Spleen (tissue), 11 donors: ENCODE measurements at regions not wholly inside any gene's neighbourhood (a gene's known extent, or its start where the extent isn't known, plus 50 kb on each side); places are given as distances from the start of the nearest gene placed in this dataset.

ENCODE experiments used
- DNase-seq: peaks from one replicate; pipeline ENCODE4 v3.0.0-alpha.2; 2020
- H3K27ac ChIP-seq, 8 donors: fragments of 200-600 bp; sonication (generic) in 7 of 8; 1 replicate in 4 of 8; 2 replicates in 4 of 8; pipeline versions ENCODE4 v1.5.0 to v1.8.0; 2016 to 2021; ENCODE audit warnings: inconsistent platforms in 4 of 8, mild to moderate bottlenecking in 4 of 8, moderate library complexity in 1 of 8
- H3K27me3 ChIP-seq, 7 donors: fragments of 200-600 bp; sonication (generic) in 6 of 7; replicated peaks in 1 of 7; 1 replicate in 4 of 7; 2 replicates in 3 of 7; pipeline versions ENCODE4 v1.5.0 to v1.8.0; 2016 to 2021; ENCODE audit warnings: inconsistent platforms in 3 of 7, mild to moderate bottlenecking in 1 of 7
- H3K36me3 ChIP-seq, 6 donors: fragments of 200-600 bp; sonication (generic) in 5 of 6; 1 replicate in 4 of 6; 2 replicates in 2 of 6; pipeline versions ENCODE4 v1.5.0 to v1.8.0; 2016 to 2021; ENCODE audit warnings: inconsistent platforms in 2 of 6
- H3K4me1 ChIP-seq, 6 donors: fragments of 200-600 bp; sonication (generic) in 5 of 6; 1 replicate in 3 of 6; 2 replicates in 3 of 6; pipeline versions ENCODE4 v1.5.0 to v1.8.0; 2016 to 2021; ENCODE audit warnings: inconsistent platforms in 3 of 6
- H3K4me3 ChIP-seq, 8 donors: fragments of 200-600 bp; sonication (generic) in 7 of 8; 1 replicate in 4 of 8; 2 replicates in 4 of 8; pipeline versions ENCODE4 v1.5.0 to v1.8.0; 2016 to 2021; ENCODE audit warnings: inconsistent platforms in 4 of 8, mild to moderate bottlenecking in 4 of 8, moderate library complexity in 2 of 8
- H3K9me3 ChIP-seq, 8 donors: fragments of 200-600 bp; sonication (generic) in 7 of 8; 1 replicate in 4 of 8; 2 replicates in 4 of 8; pipeline versions ENCODE4 v1.5.0 to v1.8.0; 2016 to 2021; ENCODE audit warnings: inconsistent platforms in 4 of 8
- POLR2A ChIP-seq, 3 donors: fragments of 450-650 bp; IDR thresholded peaks; one replicate each; pipeline ENCODE4 v1.5.1; 2017; ENCODE audit warnings: antibody characterized with exemption in 3 of 3, mild to moderate bottlenecking in 1 of 3
- POLR2AphosphoS5 ChIP-seq, 3 donors: sonication (generic); formaldehyde crosslinking; IDR thresholded peaks; one replicate each; pipeline ENCODE4 v1.5.1; 2017; ENCODE audit warnings: antibody characterized with exemption in 3 of 3
- WGBS, 5 donors: extraction: QIAGEN DNeasy Blood & Tissue Kit in 3 of 5; methylation state at CpG; one replicate each; pipeline versions ENCODE4 v1.1.5 to v1.1.7; 2013 to 2018; 5-methylcytosine and 5-hydroxymethylcytosine counted together
- intact Hi-C: fragments of 100-400 bp; cut with DNase I; formaldehyde crosslinking; loops from one replicate; pipeline ENCODE4 v1.15.0; 2023; ENCODE audit warnings: low total_unique reads
- TF ChIP-seq, protein P1 (sequence below), 11 experiments: fragments of 200-600 bp in 7 of 11; fragments of 450-650 bp in 4 of 11; sonication (generic) in 4 of 11; IDR thresholded peaks in 8 of 11; conservative IDR thresholded peaks in 3 of 11; 1 replicate in 7 of 11; 2 replicates in 4 of 11; pipeline versions ENCODE4 v1.4.0 to v1.8.0; 2016 to 2021; ENCODE audit warnings: antibody characterized with exemption in 11 of 11, inconsistent platforms in 4 of 11, mild to moderate bottlenecking in 1 of 11
- donor health status: healthy with polysubstance abuse.
- donor health status: DM: no; HTN: no; CAD: no; lungs with moderate emphysema.
- donor health status: DM: no; HTN: no; CAD: no.
- donor health status: Bipolar disorder and iron deficiency.
- donor health status: healthy.
- donor health status: DM: no; HTN: no; CAD: no.
- donor health status: DM: yes; HTN: yes; CAD: no.

GRCh38 chr11:44402466-44403075, 92.6 kb upstream of the ALX4 start:
- Histone ChIP-seq H3K4me1 (no peaks in the 10 kb centered on the region), H3K9me3 (no peaks in the 10 kb centered on the region), H3K36me3 (no peaks in the 10 kb centered on the region), H3K27ac (no peak overlapping the region), H3K27me3 (peaks cover 0 to 45% (median 7%) of the 10 kb centered on the region in 7 donors), H3K4me3 (no peak overlapping the region)
- 76 to 84% (median 81%) methylated on average over 12 of the region's 12 CpGs for WGBS, 5 donors
- DNase-seq, result no peak
- TF ChIP-seq POLR2A (IDR thresholded peaks at IDR 0.05) (no peak), POLR2AphosphoS5 (IDR thresholded peaks at IDR 0.05) (no peak)
- TF ChIP-seq, protein P1, sequence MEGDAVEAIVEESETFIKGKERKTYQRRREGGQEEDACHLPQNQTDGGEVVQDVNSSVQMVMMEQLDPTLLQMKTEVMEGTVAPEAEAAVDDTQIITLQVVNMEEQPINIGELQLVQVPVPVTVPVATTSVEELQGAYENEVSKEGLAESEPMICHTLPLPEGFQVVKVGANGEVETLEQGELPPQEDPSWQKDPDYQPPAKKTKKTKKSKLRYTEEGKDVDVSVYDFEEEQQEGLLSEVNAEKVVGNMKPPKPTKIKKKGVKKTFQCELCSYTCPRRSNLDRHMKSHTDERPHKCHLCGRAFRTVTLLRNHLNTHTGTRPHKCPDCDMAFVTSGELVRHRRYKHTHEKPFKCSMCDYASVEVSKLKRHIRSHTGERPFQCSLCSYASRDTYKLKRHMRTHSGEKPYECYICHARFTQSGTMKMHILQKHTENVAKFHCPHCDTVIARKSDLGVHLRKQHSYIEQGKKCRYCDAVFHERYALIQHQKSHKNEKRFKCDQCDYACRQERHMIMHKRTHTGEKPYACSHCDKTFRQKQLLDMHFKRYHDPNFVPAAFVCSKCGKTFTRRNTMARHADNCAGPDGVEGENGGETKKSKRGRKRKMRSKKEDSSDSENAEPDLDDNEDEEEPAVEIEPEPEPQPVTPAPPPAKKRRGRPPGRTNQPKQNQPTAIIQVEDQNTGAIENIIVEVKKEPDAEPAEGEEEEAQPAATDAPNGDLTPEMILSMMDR (IDR thresholded peaks at IDR 0.05 in 8 of 11, conservative IDR thresholded peaks at IDR 0.05 in 3 of 11), result no peak
- intact Hi-C loops, result no loop called here

- Histone ChIP-seq H3K27me3 (peaks cover 0 to 39% (median 7%) of the 10 kb centered on the region in 7 donors), H3K36me3 (no peaks in the 10 kb centered on the region), H3K4me1 (no peaks in the 10 kb centered on the region), H3K4me3 (no peak overlapping the region), H3K9me3 (no peaks in the 10 kb centered on the region), H3K27ac (no peak overlapping the region)
- intact Hi-C loops, result no loop called here
- TF ChIP-seq, protein P1 (IDR thresholded peaks at IDR 0.05 in 8 of 11, conservative IDR thresholded peaks at IDR 0.05 in 3 of 11), result no peak
- TF ChIP-seq POLR2AphosphoS5 (IDR thresholded peaks at IDR 0.05), result no peak
- no peak for TF ChIP-seq POLR2A (IDR thresholded peaks at IDR 0.05)
- WGBS, 5 donors, result 44 to 80% (median 70%) methylated on average over 4 of the region's 4 CpGs
- no peak for DNase-seq
Measured at GRCh38 chr11:44403176-44403575, 93.2 kb upstream of the ALX4 start.

DNA sequence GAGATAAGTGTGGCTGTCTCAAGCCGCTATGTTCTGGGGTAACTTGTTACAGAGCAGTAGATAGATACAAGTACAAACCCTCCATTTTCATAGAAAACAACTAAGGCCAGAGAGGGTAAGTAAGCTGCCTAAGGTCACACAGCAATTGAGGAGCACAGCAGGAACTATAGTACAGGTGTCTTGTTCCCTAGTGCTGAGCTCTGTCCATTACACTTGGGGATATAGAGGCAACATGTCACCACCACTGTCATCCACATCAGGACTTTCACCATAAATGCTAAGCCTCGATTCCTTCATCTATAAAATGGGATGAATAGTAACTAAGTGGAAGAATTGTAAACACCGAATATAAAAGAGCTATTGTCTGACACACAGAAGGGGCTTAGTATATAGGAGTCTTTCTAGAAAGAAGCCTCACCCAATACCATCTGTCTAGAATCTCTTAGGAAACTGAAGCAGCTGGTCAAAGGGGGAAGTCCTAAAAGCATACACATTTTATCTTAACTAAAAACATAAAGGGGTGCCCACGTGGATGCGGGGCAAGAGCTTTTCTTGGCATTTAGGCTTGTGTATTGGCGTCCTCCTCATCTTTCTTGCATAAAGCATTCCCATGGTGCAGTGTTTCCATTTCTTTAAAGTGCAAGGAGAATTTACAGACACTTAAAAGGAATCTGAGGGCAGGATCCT, 93.8 kb upstream of the ALX4 start:
- Histone ChIP-seq H3K4me3 (no peak overlapping the region), H3K27me3 (peaks cover 0 to 34% (median 2%) of the 10 kb centered on the region in 7 donors), H3K9me3 (no peaks in the 10 kb centered on the region), H3K27ac (no peak overlapping the region), H3K4me1 (no peaks in the 10 kb centered on the region), H3K36me3 (no peaks in the 10 kb centered on the region)
- intact Hi-C loops, result no loop called here
- TF ChIP-seq POLR2AphosphoS5 (IDR thresholded peaks at IDR 0.05), result no peak
- no peak for TF ChIP-seq POLR2A (IDR thresholded peaks at IDR 0.05)
- TF ChIP-seq, protein P1 (IDR thresholded peaks at IDR 0.05 in 8 of 11, conservative IDR thresholded peaks at IDR 0.05 in 3 of 11), result no peak
- no peak for DNase-seq
- WGBS, 5 donors, result 64 to 79% (median 78%) methylated on average over 6 of the region's 6 CpGs

DNA sequence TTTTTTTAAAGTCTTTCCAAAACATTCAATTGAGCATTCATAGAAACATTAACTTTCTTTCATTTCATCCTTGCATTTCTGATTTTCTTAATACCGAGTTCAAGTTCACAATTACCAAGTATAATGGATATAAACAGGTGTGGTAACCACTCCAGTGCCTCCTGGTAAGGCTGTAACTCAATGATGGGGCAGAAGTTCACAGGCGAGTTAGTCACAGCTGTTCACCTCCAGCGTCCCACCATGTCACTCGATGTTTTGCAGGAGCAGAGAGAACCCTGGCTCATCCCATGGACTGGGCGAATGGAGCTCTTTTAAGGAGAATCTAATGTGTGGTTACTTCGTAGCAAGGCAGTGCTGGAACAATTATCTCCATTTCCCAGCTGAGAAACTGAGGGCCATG, 94.4 kb upstream of the ALX4 start:
- intact Hi-C loops, result no loop called here
- DNase-seq, result no peak
- WGBS, 5 donors, result 78 to 87% (median 83%) methylated on average over 6 of the region's 6 CpGs
- Histone ChIP-seq H3K36me3 (no peaks in the 10 kb centered on the region), H3K27ac (no peak overlapping the region), H3K4me1 (no peaks in the 10 kb centered on the region), H3K4me3 (no peak overlapping the region), H3K9me3 (no peaks in the 10 kb centered on the region), H3K27me3 (peaks cover 0 to 32% (median 0%) of the 10 kb centered on the region in 7 donors)
- no peak for TF ChIP-seq POLR2AphosphoS5 (IDR thresholded peaks at IDR 0.05)
- no peak for TF ChIP-seq POLR2A (IDR thresholded peaks at IDR 0.05)
- TF ChIP-seq, protein P1 (IDR thresholded peaks at IDR 0.05 in 8 of 11, conservative IDR thresholded peaks at IDR 0.05 in 3 of 11), result no peak
